ENCODE measurements at regions not wholly inside any gene's neighbourhood (a gene's known extent, or its start where the extent isn't known, plus 50 kb on each side); places are given as distances from the start of the nearest gene placed in this dataset.

GRCh38 chr9:111222757-111223156 lies 107.3 kb downstream of the OR2K2 start:
- H3K9me3 Mint-ChIP-seq = peaks cover 7% of the 10 kb centered on the region
- no peak overlapping the region for H3K4me3 Mint-ChIP-seq
- no peak for TF ChIP-seq CTCF (IDR thresholded peaks at IDR 0.05; ENCODE audit: unreplicated experiment in 3 of 3)
- H3K27ac Mint-ChIP-seq = no peak overlapping the region
- H3K36me3 Mint-ChIP-seq (ENCODE audit: low read depth) = no peaks in the 10 kb centered on the region
- H3K27me3 Mint-ChIP-seq (ENCODE audit: low read depth) = no peaks in the 10 kb centered on the region
- H3K4me1 Mint-ChIP-seq = no peaks in the 10 kb centered on the region

GRCh38 chr9:111212874-111213273 lies 117.2 kb downstream of the OR2K2 start:
- Mint-ChIP-seq H3K4me3 (no peak overlapping the region), H3K4me1 (no peaks in the 10 kb centered on the region), H3K27ac (no peak overlapping the region), H3K27me3 (ENCODE audit: low read depth) (peaks cover 3% of the 10 kb centered on the region), H3K36me3 (ENCODE audit: low read depth) (no peaks in the 10 kb centered on the region), H3K9me3 (peaks cover 23% of the 10 kb centered on the region)
- TF ChIP-seq CTCF (IDR thresholded peaks at IDR 0.05; ENCODE audit: unreplicated experiment in 3 of 3) = no peak

DNA sequence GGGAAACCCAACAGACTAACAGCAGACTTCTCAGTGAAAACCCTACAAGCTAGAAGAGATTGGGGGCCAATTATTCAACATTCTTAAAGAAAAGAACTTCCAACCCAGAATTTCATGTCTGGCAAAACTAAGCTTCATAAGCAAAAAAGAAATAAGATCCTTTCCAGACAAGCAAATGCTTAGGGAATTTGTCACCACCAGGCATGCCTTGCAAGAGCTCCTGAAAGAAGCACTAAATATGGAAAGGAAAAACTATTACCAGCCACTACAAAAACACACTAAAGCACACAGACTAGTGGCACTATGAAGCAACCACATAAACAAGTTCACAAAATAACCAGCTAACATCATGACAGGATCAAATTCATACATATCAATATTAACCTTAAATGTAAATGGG lies 131.1 kb downstream of the OR2K2 start:
- no peak overlapping the region for H3K27ac Mint-ChIP-seq
- peaks cover 4% of the 10 kb centered on the region for H3K27me3 Mint-ChIP-seq (ENCODE audit: low read depth)
- no peak overlapping the region for H3K4me3 Mint-ChIP-seq
- peaks cover 11% of the 10 kb centered on the region for H3K36me3 Mint-ChIP-seq (ENCODE audit: low read depth)
- TF ChIP-seq CTCF (IDR thresholded peaks at IDR 0.05; ENCODE audit: unreplicated experiment in 3 of 3) = no peak
- H3K4me1 Mint-ChIP-seq = peaks cover 16% of the 10 kb centered on the region
- H3K9me3 Mint-ChIP-seq = peaks cover 28% of the 10 kb centered on the region

DNA sequence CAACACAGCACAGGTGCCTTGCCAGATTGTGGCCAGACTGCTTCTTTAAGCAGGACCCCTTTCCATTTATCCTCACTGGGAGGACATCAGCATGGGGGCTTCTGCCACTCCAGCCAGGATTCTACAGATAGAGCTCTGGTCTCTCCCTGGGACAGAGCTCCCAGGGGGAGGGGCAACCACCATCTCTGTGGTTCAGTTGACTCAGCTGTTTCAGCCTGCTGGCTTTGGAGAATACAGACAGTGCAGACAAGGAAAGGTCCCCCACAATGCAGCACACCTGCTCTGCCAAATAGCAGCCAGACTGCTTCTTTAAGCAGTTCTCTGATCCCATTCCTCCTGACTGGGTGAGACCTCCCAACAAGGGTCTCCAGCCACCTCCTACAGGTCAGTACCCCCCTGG lies 132.8 kb downstream of the OR2K2 start:
- Mint-ChIP-seq H3K36me3 (ENCODE audit: low read depth) (peaks cover 10% of the 10 kb centered on the region), H3K4me1 (peaks cover 22% of the 10 kb centered on the region), H3K27ac (no peak overlapping the region), H3K27me3 (ENCODE audit: low read depth) (peaks cover 4% of the 10 kb centered on the region), H3K9me3 (peaks cover 14% of the 10 kb centered on the region), H3K4me3 (no peak overlapping the region)
- no peak for TF ChIP-seq CTCF (IDR thresholded peaks at IDR 0.05; ENCODE audit: unreplicated experiment in 3 of 3)

DNA sequence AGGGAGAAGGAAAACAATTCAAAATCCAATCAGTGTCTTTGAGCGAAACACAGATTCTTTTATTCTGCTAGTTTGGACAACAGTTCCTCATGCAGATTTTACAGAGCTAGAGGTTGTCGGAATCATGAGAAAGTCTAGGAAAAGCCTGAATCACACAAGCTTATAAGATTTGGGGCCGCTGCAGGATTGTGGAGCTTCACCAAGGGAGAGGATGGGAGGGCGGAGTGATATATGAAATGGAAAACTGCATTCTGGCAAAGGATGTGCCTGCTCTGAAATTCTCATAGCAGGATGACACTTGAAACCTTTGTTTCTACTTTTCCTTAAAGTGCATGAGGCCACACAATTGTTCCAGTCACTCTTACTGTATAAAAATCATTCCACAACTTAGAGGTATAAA lies 134.3 kb downstream of the OR2K2 start:
- Mint-ChIP-seq H3K27me3 (ENCODE audit: low read depth) (peaks cover 4% of the 10 kb centered on the region), H3K4me1 (peaks cover 22% of the 10 kb centered on the region), H3K27ac (peak overlapping the region in 2 of 3 experiments; percentile 8 to 41), H3K9me3 (peaks cover 14% of the 10 kb centered on the region), H3K36me3 (ENCODE audit: low read depth) (peaks cover 8% of the 10 kb centered on the region), H3K4me3 (no peak overlapping the region)
- TF ChIP-seq CTCF (IDR thresholded peaks at IDR 0.05; ENCODE audit: unreplicated experiment in 3 of 3) = no peak

DNA sequence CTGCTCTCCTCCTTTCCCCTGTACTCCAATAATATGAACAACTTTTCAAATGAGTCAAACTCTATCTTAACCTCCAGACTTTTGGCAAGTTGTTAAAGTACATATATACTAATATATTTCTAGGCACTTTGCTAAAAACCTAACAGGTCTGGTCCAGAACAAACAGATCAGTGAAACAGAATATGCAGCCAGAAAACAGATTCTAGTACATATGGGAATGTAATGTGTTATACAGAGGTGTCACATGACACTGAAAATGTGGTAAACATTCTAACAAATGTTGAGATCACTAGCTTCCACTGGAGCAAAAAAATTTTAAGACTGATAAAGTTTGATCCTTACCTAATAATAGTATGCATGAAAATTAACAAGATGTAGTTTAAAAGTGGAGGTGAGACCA lies 136.9 kb downstream of the OR2K2 start:
- TF ChIP-seq CTCF (IDR thresholded peaks at IDR 0.05; ENCODE audit: unreplicated experiment in 3 of 3) = no peak

More for the DNA sequence above, 136.9 kb downstream of the OR2K2 start:
- Mint-ChIP-seq H3K27me3 (ENCODE audit: low read depth) (peaks cover 4% of the 10 kb centered on the region), H3K4me1 (peaks cover 22% of the 10 kb centered on the region), H3K9me3 (peaks cover 2% of the 10 kb centered on the region), H3K4me3 (no peak overlapping the region), H3K27ac (no peak overlapping the region), H3K36me3 (ENCODE audit: low read depth) (peaks cover 1% of the 10 kb centered on the region)
